Fibroblast of pulmonary artery (primary cell): ENCODE measurements at regions not wholly inside any gene's neighbourhood (a gene's known extent, or its start where the extent isn't known, plus 50 kb on each side); places are given as distances from the start of the nearest gene placed in this dataset.
"Not testable (repeated sequence)": the region's sequence is repeated elsewhere in the genome, so short reads cannot be mapped to it uniquely, and the experiment has no call there.

Experiments used
- DNase-seq: peaks from one replicate; pipeline ENCODE4 v3.0.0-alpha.2; 2010; ENCODE audit warnings: low read depth
- H3K4me3 ChIP-seq: replicated peaks from 2 replicates; pipeline ENCODE4 v1.5.1; 2011; ENCODE audit warnings: low read depth, mild to moderate bottlenecking, control low read depth, low read length, moderate library complexity
- TF ChIP-seq, protein P1 (sequence below): IDR thresholded peaks from 2 replicates; pipeline ENCODE4 v1.5.1; 2011; ENCODE audit warnings: mild to moderate bottlenecking, control low read depth, low read length, inconsistent platforms; ENCODE audit errors: missing control alignments

DNA sequence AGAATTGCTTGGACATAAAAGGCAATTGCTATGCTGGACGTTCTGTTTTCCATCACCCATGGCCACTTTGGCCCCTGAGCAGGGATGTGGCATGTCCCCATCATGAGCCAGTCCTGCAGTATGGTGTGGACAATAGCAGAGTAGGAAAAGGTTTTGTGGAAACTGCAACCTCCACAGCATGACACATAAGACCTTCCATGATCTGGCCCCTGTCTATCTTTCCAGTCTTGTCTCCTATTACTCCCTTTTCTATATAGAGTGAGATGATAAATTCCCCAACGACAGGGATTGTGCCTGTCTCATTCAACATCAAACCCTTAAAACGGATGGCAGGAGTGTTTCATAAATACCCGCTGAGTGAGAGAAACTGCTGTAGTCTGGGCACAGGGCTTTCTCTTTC is 174.7 kb upstream of the PTCH1 start:
- TF ChIP-seq, protein P1, sequence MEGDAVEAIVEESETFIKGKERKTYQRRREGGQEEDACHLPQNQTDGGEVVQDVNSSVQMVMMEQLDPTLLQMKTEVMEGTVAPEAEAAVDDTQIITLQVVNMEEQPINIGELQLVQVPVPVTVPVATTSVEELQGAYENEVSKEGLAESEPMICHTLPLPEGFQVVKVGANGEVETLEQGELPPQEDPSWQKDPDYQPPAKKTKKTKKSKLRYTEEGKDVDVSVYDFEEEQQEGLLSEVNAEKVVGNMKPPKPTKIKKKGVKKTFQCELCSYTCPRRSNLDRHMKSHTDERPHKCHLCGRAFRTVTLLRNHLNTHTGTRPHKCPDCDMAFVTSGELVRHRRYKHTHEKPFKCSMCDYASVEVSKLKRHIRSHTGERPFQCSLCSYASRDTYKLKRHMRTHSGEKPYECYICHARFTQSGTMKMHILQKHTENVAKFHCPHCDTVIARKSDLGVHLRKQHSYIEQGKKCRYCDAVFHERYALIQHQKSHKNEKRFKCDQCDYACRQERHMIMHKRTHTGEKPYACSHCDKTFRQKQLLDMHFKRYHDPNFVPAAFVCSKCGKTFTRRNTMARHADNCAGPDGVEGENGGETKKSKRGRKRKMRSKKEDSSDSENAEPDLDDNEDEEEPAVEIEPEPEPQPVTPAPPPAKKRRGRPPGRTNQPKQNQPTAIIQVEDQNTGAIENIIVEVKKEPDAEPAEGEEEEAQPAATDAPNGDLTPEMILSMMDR, result no peak
- no peak overlapping the region for H3K4me3 ChIP-seq
- DNase-seq, result no peak

- H3K4me3 ChIP-seq, result no peak overlapping the region
- TF ChIP-seq, protein P1, result no peak
- no peak for DNase-seq
Observed at GRCh38 chr9:95689669-95690068, 172.9 kb upstream of the PTCH1 start.

DNA sequence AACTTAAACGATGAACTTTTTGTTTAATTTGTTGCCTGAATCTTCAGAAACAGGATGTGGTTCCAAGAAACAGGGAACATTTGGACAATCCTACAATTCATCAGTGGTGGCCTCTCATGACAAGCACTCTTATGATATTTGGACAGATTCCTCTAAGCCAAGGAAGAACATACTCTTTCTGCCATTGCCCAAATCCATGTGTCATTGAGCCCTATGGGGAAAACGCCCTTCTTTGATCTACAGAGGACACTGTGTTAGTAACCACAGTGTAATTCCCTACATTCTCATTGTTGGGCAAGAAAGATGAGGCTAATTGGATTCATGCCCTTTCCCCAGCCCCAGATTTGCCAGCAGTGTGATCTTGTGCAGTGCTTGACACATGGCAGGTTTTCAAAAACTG is 167.7 kb upstream of the PTCH1 start:
- no peak overlapping the region for H3K4me3 ChIP-seq
- TF ChIP-seq, protein P1, result no peak
- no peak for DNase-seq

DNA sequence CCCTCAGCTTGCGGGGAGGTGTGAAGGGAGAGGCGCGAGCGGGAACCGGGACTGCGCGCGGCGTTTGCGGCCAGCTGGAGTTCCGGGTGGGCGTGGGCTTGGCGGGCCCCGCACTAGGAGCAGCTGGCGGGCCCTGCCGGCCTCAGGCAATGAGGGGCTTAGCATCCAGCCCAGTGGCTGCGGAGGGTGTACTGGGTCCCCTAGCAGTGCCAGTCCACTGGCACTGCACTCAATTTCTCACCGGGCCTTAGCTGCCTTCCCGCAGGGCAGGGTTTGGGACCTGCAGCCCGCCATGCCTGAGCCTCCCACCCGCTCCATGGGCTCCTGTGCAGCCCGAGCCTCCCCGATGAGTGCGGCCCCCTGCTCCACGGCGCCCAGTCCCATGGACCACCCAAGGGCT is 163.5 kb upstream of the PTCH1 start:
- not testable (repeated sequence) for H3K4me3 ChIP-seq

DNA sequence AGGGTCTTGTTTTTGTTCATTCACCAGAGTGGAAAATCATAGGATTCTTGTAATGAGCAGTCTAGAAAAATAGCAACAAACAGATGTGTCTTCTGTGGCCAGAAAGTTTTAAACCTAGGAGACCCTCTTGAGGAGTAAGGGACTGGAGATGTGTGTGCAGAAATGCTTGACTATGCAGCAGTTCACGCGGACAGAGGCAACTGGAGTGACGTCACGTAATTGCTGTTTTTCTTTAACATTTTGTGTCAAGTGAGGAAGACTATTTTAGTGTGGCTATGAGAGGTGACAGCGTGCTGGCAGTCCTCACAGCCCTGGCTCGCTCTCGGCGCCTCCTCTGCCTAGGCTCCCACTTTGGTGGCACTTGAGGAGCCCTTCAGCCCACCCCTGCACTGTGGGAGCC is 163.1 kb upstream of the PTCH1 start:
- no peak for DNase-seq
- no peak overlapping the region for H3K4me3 ChIP-seq
- TF ChIP-seq, protein P1, result no peak

More for the DNA sequence above, 163.5 kb upstream of the PTCH1 start:
- DNase-seq, result not testable (repeated sequence)

DNA sequence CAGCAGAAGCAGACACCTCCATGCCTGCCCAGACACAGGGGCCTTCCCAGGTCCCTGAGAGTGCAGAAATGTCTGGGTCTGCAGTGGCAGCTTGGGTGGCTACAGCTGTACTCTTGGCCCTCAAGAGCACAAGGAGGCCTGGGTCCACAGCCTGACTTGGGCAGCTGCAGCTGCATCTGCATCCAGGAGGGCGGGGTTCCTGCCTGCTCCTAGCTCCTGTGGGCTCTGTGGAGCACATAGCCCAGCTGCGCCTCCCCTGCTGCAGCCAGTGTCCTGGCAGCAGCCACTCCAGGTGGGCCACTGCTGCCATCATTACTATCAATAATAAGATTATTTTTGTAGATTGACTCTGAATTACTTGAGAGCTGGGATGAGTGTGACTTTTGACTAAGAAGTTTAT is 162.0 kb upstream of the PTCH1 start:
- TF ChIP-seq, protein P1, result no peak
- H3K4me3 ChIP-seq, result no peak overlapping the region
- DNase-seq, result no peak

DNA sequence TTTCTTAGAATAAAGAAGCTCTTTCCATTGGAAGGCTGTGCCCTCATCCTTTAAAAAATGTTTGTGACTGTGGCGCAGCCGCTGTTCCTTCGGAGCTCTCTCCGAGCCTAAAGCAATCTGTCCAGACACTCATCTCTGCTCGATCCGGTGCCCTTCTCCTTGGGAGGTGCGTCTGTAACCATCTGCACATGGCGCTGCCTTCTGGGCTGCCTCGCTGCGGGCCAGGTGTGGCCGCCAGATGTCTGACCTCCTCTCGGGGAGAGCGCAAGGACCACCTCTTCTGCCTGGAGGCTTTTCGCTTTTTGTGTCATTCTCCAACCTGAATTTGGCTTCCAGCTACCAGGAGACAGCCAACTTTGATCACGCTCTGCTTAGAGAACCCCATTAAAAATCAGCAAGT is 153.4 kb upstream of the PTCH1 start:
- TF ChIP-seq, protein P1, result no peak
- no peak for DNase-seq
- H3K4me3 ChIP-seq, result no peak overlapping the region

GRCh38 chr9:95669253-95669652 is 152.5 kb upstream of the PTCH1 start:
- TF ChIP-seq, protein P1, result no peak
- no peak for DNase-seq
- H3K4me3 ChIP-seq, result no peak overlapping the region
